ENCODE measurements at regions not wholly inside any gene's neighbourhood (a gene's known extent, or its start where the extent isn't known, plus 50 kb on each side); places are given as distances from the start of the nearest gene placed in this dataset.
"Not testable (repeated sequence)": the region's sequence is repeated elsewhere in the genome, so short reads cannot be mapped to it uniquely, and the experiment has no call there.

DNA sequence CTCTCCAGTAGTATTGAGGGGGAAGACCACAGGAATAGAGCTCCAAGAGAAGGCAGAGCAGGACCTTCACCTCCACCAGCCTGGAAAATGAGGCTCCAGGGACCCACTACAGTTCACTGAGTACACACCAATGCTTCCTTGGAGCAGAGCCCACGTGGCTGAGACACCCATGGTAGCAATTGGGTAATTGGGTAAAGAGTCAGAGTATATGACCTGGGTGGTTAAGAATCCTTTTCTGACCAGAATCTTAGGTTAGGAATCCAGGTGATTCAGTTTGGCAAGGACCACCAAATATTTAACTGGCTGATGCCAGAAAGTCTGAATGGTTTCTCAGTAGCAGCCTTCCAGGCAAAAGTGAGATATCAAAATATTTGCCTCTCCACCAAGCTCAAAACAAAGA is 107.7 kb downstream of the MDH1 start:
- no peak for DNase-seq

DNA sequence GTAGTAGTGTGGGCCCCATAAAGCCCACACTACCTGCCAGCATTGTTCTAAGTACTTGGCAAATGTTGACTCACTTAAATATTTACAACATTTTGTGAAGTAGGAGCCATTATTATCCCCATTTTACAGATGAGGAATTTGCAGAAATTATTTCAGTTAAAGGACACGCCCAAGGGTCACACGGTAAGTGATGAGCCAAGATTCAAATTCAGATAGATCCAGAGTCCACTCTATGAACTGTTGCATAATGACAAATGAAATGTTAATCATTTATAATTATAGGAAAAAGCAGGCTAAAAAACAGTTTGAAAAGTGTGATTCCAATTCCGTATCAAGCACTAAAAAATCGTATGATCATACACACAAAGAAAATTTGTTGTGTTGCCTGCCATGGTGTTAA is 108.4 kb downstream of the MDH1 start:
- DNase-seq, result no peak

DNA sequence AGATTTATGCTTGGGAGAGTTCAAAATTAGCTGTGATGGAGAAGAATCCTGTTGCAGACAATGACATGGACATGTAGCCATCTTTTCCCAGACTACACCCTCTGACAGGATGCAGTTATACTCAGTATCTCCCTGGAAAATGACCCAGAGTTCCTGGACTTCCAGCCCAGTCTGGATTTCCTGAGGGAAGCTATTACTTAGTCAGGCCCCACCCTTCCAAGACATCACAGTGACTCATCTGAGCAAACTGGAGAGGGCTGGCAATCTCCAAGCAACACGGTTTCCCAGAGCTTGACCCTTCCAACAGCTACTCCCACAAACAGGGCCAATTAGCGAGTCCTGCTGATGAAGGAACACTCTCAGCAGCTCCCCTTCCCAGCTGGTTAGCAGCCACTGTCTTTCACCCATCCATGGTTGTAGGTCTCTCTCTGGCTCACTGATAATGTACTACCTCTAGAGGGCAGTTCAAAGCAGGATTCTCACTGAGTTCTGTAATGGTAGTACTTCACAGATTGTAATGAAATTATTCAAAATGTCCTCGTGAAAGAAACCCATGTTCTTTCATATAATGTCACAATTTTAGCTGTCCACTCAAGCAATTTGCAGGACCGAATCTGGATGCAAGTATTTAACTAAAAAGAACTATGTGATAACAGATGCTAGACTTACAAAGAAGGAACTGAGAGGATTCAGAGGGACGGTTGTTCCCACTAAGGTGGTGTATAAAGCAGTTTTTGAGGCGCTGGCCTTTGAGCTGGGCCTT is 110.2 kb downstream of the MDH1 start:
- peak; percentile 42 for DNase-seq

DNA sequence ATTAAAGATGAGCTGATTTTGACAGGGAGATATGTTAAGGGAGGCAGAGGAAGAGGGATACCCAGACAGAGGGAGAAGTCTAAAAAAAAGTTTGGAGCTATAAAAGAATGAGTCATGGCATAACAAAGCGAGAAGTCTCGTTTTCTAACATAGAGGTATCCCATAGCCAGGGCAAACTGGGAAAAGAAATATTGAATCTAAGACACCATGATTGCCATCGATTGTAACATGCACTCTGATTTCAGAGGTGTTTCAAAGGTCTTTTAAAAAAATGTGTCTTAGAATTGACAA is 110.7 kb downstream of the MDH1 start:
- DNase-seq, result no peak

DNA sequence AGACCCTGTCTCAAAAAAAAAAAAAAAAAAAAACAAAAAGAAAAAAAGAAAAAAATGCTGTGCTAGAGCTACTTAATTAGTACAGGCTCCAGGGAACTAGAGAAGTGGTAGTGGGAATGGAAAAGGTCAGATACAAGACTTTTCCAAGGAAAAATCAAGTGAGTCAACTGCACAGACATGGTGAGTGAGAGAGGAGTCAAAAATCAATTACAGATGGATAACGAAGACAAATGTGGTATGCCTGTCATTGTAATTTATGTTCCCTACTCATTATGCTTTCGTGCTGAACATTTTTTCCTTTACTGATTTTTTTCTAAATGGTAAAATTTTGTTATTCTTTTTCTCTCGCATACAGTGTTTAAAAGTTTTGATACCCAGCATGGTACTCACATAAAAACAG is 111.5 kb downstream of the MDH1 start:
- no peak for DNase-seq

DNA sequence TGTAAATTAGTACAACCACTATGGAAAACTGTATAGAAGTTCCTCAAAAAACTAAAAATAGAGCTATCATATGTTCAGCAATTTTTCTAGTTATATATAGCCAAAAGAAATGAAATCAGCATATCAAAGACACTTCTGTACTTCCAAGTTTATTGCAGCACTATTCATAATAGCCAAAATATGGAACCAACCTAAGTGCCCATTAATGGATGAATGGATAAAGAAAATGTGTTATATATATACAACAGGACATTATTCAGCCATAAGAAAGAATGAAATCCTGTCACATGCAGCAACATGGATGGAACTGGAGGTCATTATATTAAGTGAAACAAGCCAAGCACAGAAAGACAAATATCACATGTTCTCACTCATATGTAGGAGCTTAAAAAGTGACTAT is 112.6 kb downstream of the MDH1 start:
- DNase-seq, result no peak

DNA sequence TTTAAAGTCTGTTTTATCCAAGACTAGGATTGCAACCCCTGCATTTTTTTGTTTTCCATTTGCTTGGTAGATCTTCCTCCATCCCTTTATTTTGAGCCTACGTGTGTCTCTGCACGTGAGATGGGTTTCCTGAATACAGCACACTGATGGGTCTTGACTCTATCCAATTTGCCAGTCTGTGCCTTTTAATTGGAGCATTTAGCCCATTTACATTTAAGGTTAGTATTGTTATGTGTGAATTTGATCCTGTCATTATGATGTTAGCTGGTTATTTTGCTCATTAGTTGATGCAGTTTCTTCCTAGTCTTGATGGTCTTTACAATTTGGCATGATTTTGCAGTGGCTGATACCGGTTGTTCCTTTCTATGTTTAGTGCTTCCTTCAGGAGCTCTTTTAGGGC is 117.3 kb downstream of the MDH1 start:
- DNase-seq, result not testable (repeated sequence)

DNA sequence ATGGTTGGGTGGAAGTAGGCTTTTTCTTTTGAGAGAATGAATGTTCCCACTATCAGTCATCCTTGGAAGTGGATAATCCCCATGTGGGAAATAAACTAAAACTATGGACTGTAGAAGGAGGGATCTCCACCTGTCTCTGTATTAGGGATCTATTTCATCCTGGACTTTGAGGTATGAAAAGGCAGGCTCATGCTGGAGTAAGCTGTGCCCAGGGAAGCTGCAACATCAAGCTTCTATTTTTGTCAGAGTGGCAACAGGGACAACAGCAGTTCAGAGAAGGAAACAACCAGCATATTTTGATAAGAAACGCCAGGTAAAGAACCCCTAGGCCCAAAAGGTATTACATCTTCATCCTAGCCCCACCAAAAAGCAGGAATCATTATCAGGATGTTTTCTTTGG is 122.0 kb downstream of the MDH1 start:
- no peak for DNase-seq

DNA sequence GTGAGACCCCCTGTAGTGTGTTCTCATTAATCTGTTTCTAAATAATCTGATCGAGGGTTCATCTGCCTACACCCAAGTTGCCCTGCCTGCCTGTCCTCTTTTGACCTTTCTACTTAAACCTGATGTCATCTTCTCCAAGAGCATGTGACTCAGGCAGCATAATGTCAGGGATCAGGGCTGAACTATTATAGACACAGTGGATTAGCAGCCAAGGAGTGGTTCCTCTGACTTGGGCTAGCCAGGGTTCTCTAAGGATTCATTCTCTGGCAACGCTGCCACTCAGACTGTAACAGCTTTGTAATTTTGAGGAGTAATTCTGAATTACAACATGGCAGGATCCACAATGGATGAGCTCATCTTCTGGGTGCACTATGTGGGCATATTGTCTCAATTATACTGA is 124.0 kb downstream of the MDH1 start:
- no peak for DNase-seq

DNA sequence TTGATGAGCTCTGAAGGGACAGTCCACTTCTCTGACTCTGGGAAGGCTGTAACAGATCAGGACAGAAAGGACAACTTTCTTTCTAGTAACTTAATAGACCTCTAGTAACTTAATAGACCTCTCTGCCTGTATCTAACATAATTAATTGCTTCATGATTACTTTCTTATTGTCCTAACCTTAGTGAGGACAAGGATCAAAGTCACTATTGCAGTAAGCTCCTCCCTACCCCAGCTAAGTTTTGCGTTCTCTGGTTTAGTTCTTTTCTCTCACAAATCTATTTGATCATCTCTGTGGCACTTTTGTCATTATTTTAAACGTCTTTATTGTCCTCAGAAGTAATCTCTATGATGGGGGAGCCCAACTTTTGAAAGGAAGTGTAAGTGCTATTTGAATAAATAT is 125.5 kb upstream of the UGP2 start:
- no peak for DNase-seq

DNA sequence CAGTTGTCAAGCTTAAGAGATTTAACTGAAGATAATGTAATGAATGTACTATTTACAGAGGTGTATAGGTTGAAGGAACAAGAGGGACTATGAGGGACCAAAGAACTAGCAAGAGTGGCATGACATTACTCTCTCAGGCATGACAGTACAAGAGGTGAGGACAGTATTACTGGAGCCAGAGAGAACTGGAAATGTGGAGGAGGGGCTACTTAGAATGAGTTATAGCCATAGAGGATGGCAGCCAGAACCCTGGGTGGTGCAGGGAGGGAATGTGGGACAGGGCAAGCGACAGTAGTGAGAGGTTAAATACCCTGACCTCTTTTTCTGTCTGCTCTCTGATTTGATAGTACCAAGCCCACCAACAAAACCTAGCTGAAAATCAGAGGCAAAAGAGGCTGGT is 122.6 kb upstream of the UGP2 start:
- no peak for DNase-seq

DNA sequence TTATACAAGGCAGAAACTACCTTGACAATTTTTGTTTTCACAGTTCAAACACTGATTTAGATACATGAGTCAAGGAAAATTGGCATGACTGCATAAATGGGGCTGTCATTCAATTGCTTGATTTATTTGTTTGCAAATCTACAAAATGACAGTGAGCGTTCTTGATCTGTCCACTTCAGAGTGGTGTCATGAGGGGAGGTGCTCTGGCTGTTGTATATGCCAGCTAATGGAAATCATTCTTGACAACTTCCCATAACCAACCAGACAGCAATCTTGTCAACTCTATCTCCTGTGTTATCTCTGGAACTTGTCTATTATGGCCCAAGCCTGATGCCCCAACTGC is 120.6 kb upstream of the UGP2 start:
- no peak for DNase-seq

DNA sequence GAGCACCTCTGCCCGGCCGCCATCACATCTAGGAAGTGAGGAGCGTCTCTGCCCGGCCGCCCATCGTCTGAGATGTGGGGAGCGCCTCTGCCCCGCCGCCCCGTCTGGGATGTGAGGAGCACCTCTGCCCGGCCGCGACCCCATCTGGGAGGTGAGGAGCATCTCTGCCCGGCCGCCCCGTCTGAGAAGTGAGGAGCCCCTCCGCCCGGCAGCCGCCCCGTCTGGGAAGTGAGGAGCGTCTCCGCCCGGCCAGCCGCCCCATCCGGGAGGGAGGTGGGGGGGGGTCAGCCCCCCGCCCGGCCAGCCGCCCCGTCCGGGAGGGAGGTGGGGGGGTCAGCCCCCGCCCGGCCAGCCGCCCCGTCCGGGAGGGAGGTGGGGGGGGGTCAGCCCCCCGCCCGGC is 119.4 kb upstream of the UGP2 start:
- not testable (repeated sequence) for DNase-seq

DNA sequence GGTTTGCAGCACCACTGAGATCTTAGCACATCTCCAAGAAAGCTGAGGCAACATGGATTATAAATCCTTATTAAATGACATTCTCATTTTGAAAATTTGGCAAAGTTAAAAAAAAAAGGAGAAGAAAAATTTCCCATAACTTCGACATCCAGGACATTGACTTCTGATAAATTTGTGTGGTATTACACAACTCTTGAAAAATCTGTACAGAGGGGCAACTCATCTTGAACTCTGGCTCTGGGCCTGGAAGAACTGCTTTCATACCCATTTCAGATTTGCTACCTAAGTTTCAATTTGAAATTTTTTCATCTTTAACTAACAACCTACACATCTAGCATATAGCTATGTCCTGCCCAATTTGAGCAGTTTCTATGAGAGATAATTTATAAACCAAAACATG is 118.0 kb upstream of the UGP2 start:
- DNase-seq, result no peak

DNA sequence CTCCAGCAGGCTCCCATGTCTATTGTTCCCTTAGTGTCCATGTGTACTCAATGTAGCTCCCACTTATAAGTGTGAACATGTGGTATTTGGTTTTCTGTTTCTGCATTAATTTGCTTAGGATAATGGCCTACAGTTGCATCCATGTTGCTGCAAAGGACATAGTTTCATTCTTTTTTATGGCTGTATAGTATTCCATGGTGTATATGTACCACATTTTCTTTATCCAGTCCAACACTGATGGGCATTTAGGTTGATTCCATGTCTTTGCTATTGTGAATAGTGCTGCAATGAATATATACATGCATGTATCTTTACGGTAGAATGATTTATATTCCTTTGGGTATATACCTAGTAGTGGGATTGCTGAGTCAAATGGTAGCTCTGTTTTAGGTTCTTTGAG is 116.5 kb upstream of the UGP2 start:
- not testable (repeated sequence) for DNase-seq

DNA sequence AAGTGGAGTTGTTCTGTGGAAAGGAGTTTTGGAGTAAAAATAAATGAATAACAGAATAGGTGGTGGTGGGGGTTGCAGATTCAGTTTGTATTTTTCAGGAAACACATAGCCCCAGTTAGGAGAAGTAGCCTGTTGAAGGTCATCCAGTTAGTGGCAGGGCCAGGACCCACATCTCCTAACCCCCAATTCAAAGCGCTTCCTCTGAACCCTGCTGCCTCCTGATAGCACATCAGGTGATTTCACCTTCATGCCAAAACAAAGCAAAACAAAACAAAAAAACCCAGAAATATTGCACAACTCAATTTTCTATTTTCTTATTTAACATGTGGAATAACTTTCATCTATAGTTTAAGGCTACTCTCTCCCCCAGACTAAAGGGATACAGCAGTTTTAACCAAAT is 112.3 kb upstream of the UGP2 start:
- DNase-seq, result no peak

DNA sequence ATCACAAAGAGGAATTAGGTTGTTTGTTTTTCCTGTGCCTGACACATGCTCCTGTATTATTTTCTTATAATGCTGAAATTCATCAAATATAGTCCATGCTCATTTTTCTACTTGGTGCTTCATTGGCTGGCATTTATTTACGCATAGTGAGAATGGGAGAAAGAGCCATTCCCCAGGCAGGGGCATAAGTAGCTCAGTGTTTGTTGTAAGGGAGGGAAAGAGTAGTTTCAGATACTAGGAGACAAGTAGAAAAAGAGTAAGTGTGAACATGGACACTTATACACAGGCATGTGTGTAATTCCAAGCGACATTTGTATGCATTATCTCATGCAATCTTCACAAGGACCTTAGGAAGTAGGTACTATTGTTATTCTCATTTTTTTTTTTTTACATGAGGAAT is 111.9 kb upstream of the UGP2 start:
- no peak for DNase-seq

DNA sequence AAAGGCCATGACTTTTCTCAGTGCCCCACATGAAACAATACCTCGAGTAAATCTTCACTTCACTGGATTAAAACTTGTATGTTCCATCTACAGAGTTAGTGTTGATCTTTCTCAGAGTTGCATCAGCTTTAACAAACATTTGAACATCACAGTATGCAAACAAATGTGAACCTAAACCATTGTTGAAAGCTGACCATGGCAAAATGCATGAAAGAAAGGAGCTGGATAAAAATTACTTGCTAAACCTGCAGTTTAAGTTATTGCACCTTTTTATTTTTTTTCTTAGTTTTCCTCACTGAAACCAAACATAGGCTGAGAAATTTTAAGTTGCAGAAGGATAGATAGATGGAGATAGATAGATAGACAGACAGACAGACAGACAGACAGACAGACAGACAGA is 107.2 kb upstream of the UGP2 start:
- no peak for DNase-seq

DNA sequence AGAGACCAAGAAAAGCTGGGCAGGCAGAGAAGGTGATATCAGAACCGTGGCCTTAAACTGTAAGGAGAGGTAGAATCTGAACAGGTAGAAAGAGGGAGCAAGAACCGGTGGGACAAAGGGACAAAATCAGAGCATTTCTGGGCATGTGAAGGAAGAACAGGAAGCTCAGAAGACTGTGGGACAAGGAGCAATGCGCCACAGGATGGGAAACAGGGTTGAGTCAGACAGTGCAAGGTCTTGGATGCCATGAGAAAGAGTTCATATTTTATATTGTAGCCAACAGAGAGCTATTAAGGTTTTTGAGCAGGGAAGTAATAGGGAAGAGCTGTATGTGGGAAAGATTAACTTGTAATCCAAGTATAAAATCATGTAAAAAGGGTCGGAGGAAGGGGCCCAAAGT is 106.4 kb upstream of the UGP2 start:
- DNase-seq, result no peak

DNA sequence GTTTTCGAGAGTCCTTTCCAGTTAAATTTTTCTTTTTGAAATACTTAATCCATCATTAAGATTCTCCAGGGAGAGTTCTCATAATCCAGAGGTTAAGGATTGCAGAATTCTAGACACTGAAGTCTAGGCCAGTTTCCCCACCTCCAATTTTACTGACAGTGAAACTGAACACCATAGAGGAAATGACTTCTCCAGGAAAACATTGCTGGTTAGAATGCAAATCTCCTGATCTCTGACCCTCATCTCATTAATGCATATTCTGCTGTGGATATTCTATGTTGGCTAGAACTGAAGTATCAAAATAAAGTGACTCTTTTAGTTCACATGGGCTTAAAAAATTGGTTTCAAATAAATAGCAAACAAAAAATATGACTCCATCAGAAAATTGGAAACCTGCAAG is 105.8 kb upstream of the UGP2 start:
- no peak for DNase-seq

DNA sequence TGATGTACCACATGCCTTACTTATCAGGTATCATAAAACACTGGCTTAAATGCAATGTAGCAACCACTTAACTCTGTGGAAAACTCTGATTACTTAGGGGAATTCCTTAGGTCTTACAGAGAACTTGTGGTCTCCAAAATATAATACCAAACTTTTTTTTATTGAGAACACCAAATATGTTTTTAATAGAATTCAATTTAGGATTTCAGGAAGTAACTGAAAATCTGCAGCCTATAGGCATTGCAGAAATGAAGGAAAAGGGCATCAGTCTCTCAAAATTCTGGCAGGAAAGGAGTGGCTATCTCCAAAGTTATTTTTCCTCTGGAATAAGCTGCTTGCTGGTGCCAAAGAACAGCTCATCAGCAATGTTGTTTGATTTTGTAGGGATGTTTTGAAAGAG is 105.3 kb upstream of the UGP2 start:
- DNase-seq, result no peak

DNA sequence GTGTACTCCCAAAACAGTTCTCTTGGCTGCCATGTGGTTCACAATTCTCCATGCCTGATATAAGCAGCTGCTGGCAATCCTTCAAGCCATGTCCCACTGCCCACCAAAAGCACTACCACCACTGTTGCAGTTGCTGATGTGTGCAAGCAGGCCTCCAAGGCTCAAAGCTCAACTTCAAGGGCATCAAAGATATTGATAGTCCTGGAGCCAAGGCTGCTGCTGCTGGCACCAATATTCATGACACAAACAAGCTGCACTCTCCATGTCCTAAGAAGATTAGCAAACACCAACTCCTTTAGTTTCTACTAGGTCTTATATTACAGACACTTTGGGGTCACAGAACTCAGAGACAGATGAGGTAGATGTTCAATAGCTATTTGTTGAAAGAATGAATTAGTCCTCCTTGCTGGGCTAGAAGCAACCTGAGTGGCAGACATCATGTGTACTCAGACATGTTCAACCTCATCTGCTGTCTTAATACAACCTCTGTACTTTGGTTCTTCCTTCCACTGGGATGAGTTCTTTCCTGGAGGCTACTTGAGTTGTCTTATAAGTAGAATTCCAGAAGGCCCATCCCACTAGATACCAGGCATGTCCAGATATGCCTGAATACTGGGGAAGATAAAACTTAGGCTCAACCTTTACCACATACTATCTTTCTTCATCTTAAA is 104.5 kb upstream of the UGP2 start:
- DNase-seq, result no peak

DNA sequence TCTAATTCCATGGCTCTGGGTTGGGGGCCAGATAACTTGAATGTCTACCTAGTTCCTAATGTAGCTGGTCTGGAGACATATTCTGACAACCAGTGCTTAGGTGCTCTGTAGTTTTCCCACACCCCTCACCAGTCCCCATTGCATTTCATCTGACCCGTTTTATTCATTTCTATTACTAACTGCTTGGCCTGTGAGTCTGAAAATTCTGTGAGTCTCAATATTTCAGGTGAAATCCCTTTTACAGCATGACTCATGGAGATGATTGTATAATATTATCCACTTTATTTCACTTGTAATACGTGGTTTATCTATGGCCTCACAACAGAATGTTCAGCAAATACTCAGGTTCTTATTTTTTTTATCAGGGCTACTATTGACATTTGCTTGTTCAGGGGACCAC is 103.7 kb upstream of the UGP2 start:
- no peak for DNase-seq

DNA sequence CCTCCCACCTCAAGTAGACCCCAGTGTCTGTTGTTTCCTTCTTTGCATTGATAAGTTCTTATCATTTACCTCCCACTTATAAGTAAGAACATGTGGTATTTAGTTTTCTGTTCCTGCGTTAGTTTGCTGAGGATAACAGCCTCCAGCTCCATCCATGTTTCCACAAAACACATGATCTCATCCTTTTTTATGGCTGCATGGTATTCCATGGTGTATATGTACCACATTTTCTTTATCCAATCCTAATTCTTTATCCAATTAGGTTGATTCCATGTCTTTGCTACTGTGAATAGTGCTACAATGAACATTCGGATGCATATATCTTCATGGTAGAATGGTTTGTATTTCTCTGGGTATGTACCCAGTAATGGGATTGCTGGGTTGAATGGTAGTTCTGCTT is 102.5 kb upstream of the UGP2 start:
- not testable (repeated sequence) for DNase-seq

DNA sequence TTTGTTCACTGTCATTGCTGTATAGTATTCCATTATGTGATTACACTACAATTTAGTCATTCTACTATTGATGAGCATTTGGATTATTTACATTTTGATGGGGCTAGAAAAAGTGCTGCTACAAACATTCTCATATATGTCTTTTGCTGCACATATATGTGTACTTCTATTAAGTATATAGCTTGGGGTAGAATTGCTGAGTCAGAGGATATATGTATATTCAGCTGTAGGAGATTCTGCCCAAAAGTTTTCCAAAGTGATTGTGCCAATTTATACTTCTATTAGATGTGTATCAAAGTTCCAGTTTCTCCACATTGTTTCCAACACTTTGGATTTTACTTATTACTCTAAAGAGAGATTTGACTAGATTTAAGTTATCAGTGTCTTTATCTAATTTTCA is 101.7 kb upstream of the UGP2 start:
- no peak for DNase-seq

All from NCI-H1694 (cell line).